Activated CD4-positive, alpha-beta T cell treated with anti-CD3 and anti-CD28 coated beads, Interleukin-2, amount 10 ng/mL, durations not matched to agents 24 days and 14 days (primary cell): ENCODE measurements at regions not wholly inside any gene's neighbourhood (a gene's known extent, or its start where the extent isn't known, plus 50 kb on each side); places are given as distances from the start of the nearest gene placed in this dataset.

Experiments used
- DNase-seq: peaks from one replicate; pipeline ENCODE4 v3.0.0; 2022
- H3K27ac Mint-ChIP-seq: one replicate; pipeline ENCODE4 v1.8.0; 2022; ENCODE audit warnings: mild to moderate bottlenecking, mixed read lengths
- H3K27me3 Mint-ChIP-seq: one replicate; pipeline ENCODE4 v1.8.0; 2022; ENCODE audit warnings: mixed read lengths
- H3K36me3 Mint-ChIP-seq: one replicate; pipeline ENCODE4 v1.8.0; 2022; ENCODE audit warnings: low read depth, mild to moderate bottlenecking, mixed read lengths
- H3K4me1 Mint-ChIP-seq: one replicate; pipeline ENCODE4 v1.8.0; 2021; ENCODE audit warnings: mixed read lengths
- H3K4me3 Mint-ChIP-seq: one replicate; pipeline ENCODE4 v1.8.0; 2022; ENCODE audit warnings: mild to moderate bottlenecking, moderate library complexity, mixed read lengths
- H3K9me3 Mint-ChIP-seq: one replicate; pipeline ENCODE4 v1.8.0; 2021; ENCODE audit warnings: mixed read lengths
- intact Hi-C: fragments of 100-400 bp; cut with micrococcal nuclease; formaldehyde crosslinking; loops from one replicate; pipeline ENCODE4 v1.15.1; 2023

GRCh38 chr21:16086936-16087335 is 357.2 kb downstream of the USP25 start:
- Mint-ChIP-seq H3K27ac (no peak overlapping the region), H3K27me3 (no peaks in the 10 kb centered on the region), H3K36me3 (no peaks in the 10 kb centered on the region), H3K4me3 (no peak overlapping the region), H3K9me3 (no peaks in the 10 kb centered on the region), H3K4me1 (no peaks in the 10 kb centered on the region)
- no peak for DNase-seq
- intact Hi-C loops = no loop called here

DNA sequence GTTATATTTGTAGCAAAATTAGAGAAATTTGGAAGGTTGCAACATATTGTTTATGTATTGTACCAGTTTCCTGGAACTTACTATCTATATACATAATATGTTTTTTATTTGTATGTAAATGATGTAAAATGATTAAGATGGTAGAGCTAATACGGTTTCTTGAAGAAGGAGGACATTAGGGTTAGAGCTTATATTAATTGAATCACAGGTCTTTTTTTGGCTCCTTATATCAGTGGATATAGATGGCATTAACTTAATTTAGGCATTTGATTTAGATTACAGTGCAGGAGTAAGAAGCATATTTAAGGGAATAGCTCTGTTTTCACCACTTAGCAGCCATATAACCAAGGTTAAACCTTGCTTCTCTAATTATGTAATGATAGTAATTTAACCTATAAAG is 357.7 kb downstream of the USP25 start:
- Mint-ChIP-seq H3K27ac (no peak overlapping the region), H3K9me3 (no peaks in the 10 kb centered on the region), H3K36me3 (no peaks in the 10 kb centered on the region), H3K4me3 (no peak overlapping the region), H3K27me3 (no peaks in the 10 kb centered on the region), H3K4me1 (no peaks in the 10 kb centered on the region)
- no peak for DNase-seq
- intact Hi-C loops = no loop called here

DNA sequence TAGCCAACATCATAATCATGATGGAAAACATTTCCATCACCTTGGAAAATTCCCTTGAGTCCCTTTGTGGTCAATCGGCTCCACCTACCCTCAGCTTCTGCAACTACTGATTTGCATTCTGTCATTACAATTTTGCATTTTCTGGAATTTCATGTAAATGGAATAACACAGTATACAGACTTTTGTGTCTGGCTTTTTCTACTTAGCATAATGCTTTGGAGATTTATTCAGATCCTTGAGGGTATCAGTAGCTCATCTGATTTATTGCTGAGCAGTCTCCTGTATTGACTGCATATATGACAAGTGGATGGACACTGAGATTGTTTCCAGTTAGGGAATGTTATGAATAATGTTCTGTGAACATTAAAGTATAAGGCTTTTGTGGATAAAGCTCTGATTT is 358.3 kb downstream of the USP25 start:
- no peak for DNase-seq
- Mint-ChIP-seq H3K36me3 (no peaks in the 10 kb centered on the region), H3K4me3 (no peak overlapping the region), H3K9me3 (no peaks in the 10 kb centered on the region), H3K27me3 (no peaks in the 10 kb centered on the region), H3K4me1 (no peaks in the 10 kb centered on the region), H3K27ac (no peak overlapping the region)
- intact Hi-C loops = no loop called here

- no peaks in the 10 kb centered on the region for H3K36me3 Mint-ChIP-seq
- no peak overlapping the region for H3K27ac Mint-ChIP-seq
- intact Hi-C loops = no loop called here
- no peaks in the 10 kb centered on the region for H3K4me1 Mint-ChIP-seq
- H3K9me3 Mint-ChIP-seq = no peaks in the 10 kb centered on the region
- no peaks in the 10 kb centered on the region for H3K27me3 Mint-ChIP-seq
- no peak for DNase-seq
- no peak overlapping the region for H3K4me3 Mint-ChIP-seq
Measured at GRCh38 chr21:16095005-16095404, 365.2 kb downstream of the USP25 start.

- Mint-ChIP-seq H3K36me3 (no peaks in the 10 kb centered on the region), H3K4me3 (no peak overlapping the region), H3K4me1 (no peaks in the 10 kb centered on the region), H3K27ac (no peak overlapping the region), H3K27me3 (no peaks in the 10 kb centered on the region), H3K9me3 (no peaks in the 10 kb centered on the region)
- intact Hi-C loops = no loop called here
- no peak for DNase-seq
Measured at GRCh38 chr21:16096988-16097387, 367.2 kb downstream of the USP25 start.

GRCh38 chr21:16102113-16102512 is 372.3 kb downstream of the USP25 start:
- Mint-ChIP-seq H3K4me3 (no peak overlapping the region), H3K9me3 (no peaks in the 10 kb centered on the region), H3K27me3 (no peaks in the 10 kb centered on the region), H3K36me3 (no peaks in the 10 kb centered on the region), H3K27ac (no peak overlapping the region), H3K4me1 (no peaks in the 10 kb centered on the region)
- intact Hi-C loops = no loop called here
- no peak for DNase-seq

- H3K27ac Mint-ChIP-seq = no peak overlapping the region
- no peak overlapping the region for H3K4me3 Mint-ChIP-seq
- intact Hi-C loops = no loop called here
- no peaks in the 10 kb centered on the region for H3K9me3 Mint-ChIP-seq
- no peak for DNase-seq
- H3K36me3 Mint-ChIP-seq = no peaks in the 10 kb centered on the region
- no peaks in the 10 kb centered on the region for H3K4me1 Mint-ChIP-seq
- H3K27me3 Mint-ChIP-seq = no peaks in the 10 kb centered on the region
Measured at GRCh38 chr21:16108561-16109075, 378.8 kb downstream of the USP25 start.

GRCh38 chr21:16113052-16113715 is 383.4 kb downstream of the USP25 start:
- no peak for DNase-seq
- no peaks in the 10 kb centered on the region for H3K9me3 Mint-ChIP-seq
- intact Hi-C loops = no loop called here
- H3K36me3 Mint-ChIP-seq = no peaks in the 10 kb centered on the region
- no peak overlapping the region for H3K4me3 Mint-ChIP-seq
- no peaks in the 10 kb centered on the region for H3K27me3 Mint-ChIP-seq
- H3K4me1 Mint-ChIP-seq = no peaks in the 10 kb centered on the region
- H3K27ac Mint-ChIP-seq = no peak overlapping the region

DNA sequence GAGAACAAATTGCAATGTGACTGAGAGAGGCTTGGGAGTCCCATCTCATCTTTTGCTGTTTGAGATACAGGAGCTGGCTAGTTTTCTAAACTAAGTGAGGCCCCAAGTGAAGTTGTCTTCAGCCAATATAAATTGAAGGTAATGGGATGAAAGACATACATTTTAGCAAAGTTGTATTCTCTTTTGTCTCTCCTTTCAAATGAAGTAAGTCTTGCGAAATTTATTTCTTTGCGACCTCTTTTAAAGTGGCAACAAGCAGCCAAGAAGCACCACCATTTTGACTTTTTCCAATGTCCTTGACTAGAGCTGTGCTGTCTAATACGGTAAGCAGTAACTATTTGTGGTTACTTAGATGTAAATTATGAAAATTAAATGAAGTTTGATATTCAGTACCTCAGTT is 385.7 kb downstream of the USP25 start:
- H3K27me3 Mint-ChIP-seq = no peaks in the 10 kb centered on the region
- intact Hi-C loops = no loop called here
- DNase-seq = no peak
- H3K9me3 Mint-ChIP-seq = no peaks in the 10 kb centered on the region
- no peaks in the 10 kb centered on the region for H3K36me3 Mint-ChIP-seq
- H3K4me3 Mint-ChIP-seq = no peak overlapping the region
- H3K27ac Mint-ChIP-seq = no peak overlapping the region
- H3K4me1 Mint-ChIP-seq = no peaks in the 10 kb centered on the region

- no peaks in the 10 kb centered on the region for H3K27me3 Mint-ChIP-seq
- H3K27ac Mint-ChIP-seq = no peak overlapping the region
- H3K36me3 Mint-ChIP-seq = no peaks in the 10 kb centered on the region
- H3K4me1 Mint-ChIP-seq = no peaks in the 10 kb centered on the region
- no peak for DNase-seq
- H3K4me3 Mint-ChIP-seq = no peak overlapping the region
- H3K9me3 Mint-ChIP-seq = no peaks in the 10 kb centered on the region
- intact Hi-C loops = no loop called here
Measured at GRCh38 chr21:16116069-16116468, 386.3 kb downstream of the USP25 start.

DNA sequence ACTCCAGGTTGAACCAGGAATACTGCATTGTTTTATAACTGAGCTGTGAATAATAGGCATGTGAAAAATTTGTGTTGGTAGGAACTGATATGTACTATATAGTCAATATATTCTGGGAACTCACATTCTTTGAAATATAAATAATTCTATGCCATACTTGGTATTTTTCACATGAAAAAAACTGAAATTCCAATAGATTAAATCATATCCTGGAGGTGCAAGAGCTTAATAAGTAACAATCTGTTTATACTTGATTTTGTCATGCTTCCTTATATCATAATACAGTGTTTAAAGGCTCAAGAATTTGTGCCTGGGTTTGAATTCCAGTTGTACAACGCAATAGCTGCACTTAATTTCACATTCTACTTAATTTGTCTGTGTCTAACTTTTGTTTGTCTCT is 387.0 kb downstream of the USP25 start:
- H3K27me3 Mint-ChIP-seq = no peaks in the 10 kb centered on the region
- H3K9me3 Mint-ChIP-seq = no peaks in the 10 kb centered on the region
- H3K4me3 Mint-ChIP-seq = no peak overlapping the region
- H3K27ac Mint-ChIP-seq = no peak overlapping the region
- DNase-seq = no peak
- no peaks in the 10 kb centered on the region for H3K4me1 Mint-ChIP-seq
- no peaks in the 10 kb centered on the region for H3K36me3 Mint-ChIP-seq
- intact Hi-C loops = no loop called here

DNA sequence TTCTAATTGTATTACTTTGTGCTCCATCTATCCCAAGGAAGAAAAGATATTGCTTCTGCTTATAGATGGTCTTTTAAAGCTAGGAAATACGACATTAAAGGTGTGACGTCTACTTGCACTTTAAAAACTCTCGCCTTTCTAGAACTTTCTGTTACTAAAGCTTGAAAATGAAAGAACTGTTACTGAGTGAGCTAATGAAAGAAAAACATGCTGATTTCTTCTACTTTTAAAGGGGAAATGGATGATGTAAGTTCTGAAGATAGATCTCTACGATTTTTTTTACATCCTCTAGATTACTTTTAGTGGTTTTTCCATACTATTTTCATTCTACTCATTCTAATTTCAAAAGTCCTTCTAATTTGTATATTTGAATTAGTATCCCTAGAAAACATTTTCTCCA is 387.5 kb downstream of the USP25 start:
- no peak overlapping the region for H3K4me3 Mint-ChIP-seq
- intact Hi-C loops = no loop called here
- H3K9me3 Mint-ChIP-seq = no peaks in the 10 kb centered on the region
- no peaks in the 10 kb centered on the region for H3K4me1 Mint-ChIP-seq
- no peaks in the 10 kb centered on the region for H3K36me3 Mint-ChIP-seq
- no peak overlapping the region for H3K27ac Mint-ChIP-seq
- no peak for DNase-seq
- H3K27me3 Mint-ChIP-seq = no peaks in the 10 kb centered on the region

DNA sequence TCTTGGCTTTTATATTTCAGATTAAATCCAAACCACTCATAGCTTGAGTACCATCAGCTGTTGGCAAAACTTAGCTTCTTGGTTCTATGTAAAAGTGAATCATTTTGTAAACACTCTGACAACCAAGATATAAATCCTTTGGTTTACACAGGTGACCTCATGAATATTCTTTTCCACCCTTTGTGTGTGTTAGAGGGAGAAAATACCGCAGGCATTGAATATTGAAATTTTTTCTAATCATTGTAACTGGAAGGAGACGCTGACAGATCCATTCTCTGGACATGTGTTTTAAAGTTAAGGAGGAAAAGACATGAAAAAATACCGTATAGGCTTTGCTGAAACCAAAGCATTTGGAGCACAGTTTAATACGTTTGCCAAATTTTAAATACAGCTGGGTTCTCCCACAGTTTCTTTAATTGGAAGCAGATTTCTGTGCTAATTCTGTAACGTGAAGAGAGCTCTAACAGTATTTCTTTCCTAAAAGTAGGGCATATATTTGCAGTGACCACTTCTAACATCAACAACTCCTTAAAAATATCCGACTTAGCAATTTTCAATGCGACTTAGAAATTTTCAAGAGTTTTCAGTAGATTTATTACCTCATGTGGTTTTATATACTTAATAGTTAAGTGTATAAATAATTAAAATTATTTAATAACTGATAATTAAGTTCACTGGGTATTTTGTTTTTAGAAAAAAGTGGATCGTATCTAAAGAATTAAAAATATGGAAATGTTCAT is 388.2 kb downstream of the USP25 start:
- intact Hi-C loops = no loop called here
- no peak for DNase-seq
- Mint-ChIP-seq H3K9me3 (no peaks in the 10 kb centered on the region), H3K4me3 (no peak overlapping the region), H3K27ac (no peak overlapping the region), H3K36me3 (no peaks in the 10 kb centered on the region), H3K4me1 (no peaks in the 10 kb centered on the region), H3K27me3 (no peaks in the 10 kb centered on the region)

GRCh38 chr21:16124378-16125138 is 394.8 kb downstream of the USP25 start:
- H3K27ac Mint-ChIP-seq = no peak overlapping the region
- H3K36me3 Mint-ChIP-seq = no peaks in the 10 kb centered on the region
- no peaks in the 10 kb centered on the region for H3K9me3 Mint-ChIP-seq
- H3K27me3 Mint-ChIP-seq = no peaks in the 10 kb centered on the region
- intact Hi-C loops = no loop called here
- DNase-seq = no peak
- H3K4me1 Mint-ChIP-seq = no peaks in the 10 kb centered on the region
- H3K4me3 Mint-ChIP-seq = no peak overlapping the region
